Left forelimb (tissue), 1 donor: ENCODE measurements at regions not wholly inside any gene's neighbourhood (a gene's known extent, or its start where the extent isn't known, plus 50 kb on each side); places are given as distances from the start of the nearest gene placed in this dataset.
"Not testable (repeated sequence)": the region's sequence is repeated elsewhere in the genome, so short reads cannot be mapped to it uniquely, and the experiment has no call there.

ENCODE experiments used
- DNase-seq: peaks from one replicate; pipeline ENCODE4 v3.0.0-alpha.2; 2018; ENCODE audit warnings: low spot score

GRCh38 chr7:109460296-109460695 lies 890.6 kb downstream of the DNAJB9 start:
- no peak for DNase-seq

DNA sequence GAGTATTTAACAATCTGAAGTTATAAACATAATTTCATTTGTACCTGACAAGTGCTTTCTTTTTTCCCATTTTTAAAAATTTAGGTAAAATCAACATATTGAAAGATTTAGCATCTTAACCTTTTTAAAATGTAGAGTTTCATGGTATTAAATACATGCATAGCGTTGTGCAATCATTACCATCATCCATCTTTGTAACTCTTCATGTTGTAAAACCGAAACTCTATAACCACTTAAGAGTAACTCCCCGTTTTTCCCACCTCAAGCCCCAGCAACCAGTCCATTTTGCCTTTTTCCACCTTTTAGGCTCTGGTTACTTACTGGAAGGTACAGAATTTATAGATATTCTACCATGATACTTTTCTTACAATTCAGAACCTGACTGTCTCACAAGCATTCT lies 892.5 kb downstream of the DNAJB9 start:
- DNase-seq = no peak

DNA sequence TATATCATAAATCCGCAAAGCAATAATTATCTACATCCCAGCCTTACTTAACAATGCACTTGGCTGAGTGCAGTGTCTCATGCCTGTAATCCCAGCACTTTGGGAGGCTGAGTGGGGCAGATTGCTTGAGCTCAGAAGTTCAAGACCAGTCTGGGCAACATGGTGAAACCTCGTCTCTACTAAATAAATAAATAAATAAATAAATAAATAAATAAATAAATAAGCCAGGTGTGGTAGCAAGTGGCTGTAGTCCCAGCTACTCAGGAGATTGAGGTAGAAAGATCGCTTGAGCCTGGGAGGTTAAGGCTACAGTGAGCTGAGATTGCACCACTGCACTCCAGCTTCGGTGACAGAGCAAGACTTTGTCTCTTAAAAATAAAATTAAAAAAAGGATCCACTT lies 898.1 kb downstream of the DNAJB9 start:
- not testable (repeated sequence) for DNase-seq

- DNase-seq = no peak
These were observed 903.5 kb downstream of the DNAJB9 start for GRCh38 chr7:109473172-109473571.

DNA sequence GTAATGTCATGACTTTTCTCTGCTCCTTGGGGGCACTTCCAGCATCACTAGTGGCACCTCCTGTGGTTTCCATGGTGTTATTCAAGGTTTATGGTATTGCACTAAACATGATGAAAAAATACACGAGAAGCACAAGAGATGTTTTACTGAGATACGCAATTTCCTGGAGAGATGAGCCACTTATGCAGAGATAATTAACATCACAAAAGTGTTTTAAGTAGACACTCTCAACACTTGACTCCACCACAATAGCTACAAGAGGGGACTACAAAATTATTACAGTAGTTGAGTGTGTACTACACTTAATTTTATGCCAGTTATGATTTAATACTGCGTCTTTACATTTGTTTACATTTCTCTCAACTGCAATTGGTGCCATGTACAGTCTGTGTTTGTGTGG lies 906.7 kb downstream of the DNAJB9 start:
- no peak for DNase-seq

GRCh38 chr7:109479388-109479787 lies 909.7 kb downstream of the DNAJB9 start:
- no peak for DNase-seq

DNA sequence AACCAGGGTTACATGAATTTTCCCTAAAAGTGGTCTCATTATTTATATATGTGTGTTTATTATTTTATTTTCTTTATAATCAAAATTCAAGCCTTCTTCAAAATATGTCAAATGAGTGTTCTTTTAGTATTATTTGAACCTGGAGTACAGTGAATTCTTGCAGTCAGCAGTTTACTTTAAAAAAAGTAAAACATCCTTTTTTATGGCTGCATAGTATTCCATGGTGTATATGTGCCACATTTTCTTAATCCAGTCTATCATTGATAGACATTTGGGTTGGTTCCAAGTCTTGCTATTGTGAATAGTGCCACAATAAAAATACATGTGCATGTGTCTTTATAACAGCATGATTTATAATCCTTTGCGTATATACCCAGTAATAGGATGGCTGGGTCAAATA lies 920.9 kb downstream of the DNAJB9 start:
- not testable (repeated sequence) for DNase-seq

- DNase-seq = no peak
These were observed 927.4 kb downstream of the DNAJB9 start for GRCh38 chr7:109497053-109497452.

- no peak for DNase-seq
These were observed 928.5 kb downstream of the DNAJB9 start for GRCh38 chr7:109498131-109498530.

- no peak for DNase-seq
These were observed 933.7 kb downstream of the DNAJB9 start for GRCh38 chr7:109503421-109503820.

GRCh38 chr7:109522585-109522984 lies 952.9 kb downstream of the DNAJB9 start:
- no peak for DNase-seq

DNA sequence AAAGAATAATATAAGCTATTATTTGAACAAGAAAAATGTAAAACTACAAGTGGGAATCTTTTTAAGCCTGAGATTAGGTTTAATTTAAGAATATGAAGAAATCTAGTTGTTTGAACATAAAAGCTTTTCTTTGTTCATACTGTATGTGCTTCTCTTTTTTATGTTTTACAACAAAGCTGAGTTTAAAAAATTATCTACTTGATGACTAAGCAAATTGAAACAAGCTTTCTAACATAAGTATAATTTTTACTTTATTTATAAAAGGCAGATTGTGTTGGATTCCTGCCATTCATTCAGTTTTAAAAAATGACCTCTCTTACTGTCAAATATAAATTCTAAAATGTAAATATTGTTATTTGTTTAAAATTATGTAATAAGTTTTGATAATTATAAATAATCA lies 958.2 kb downstream of the DNAJB9 start:
- no peak for DNase-seq

DNA sequence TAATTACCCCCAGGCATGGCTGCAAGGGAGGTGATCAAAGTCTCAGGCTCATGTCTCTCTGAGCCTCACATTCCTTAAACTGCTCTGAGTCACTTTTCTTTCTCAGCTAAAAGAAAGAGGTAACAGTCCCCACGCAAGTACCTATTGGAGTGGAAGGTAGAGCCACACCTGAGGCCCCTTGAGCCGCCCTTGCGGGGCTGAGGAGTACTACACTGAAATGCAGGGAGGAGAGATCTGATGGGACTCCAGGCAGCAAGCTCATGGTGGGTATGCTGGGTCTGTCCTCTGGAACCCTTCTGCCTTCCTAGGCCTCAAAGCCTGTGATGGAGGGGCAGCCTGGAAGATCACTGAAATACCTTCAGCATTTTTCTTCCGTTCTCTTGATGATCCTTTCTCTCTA lies 960.0 kb downstream of the DNAJB9 start:
- no peak for DNase-seq

DNA sequence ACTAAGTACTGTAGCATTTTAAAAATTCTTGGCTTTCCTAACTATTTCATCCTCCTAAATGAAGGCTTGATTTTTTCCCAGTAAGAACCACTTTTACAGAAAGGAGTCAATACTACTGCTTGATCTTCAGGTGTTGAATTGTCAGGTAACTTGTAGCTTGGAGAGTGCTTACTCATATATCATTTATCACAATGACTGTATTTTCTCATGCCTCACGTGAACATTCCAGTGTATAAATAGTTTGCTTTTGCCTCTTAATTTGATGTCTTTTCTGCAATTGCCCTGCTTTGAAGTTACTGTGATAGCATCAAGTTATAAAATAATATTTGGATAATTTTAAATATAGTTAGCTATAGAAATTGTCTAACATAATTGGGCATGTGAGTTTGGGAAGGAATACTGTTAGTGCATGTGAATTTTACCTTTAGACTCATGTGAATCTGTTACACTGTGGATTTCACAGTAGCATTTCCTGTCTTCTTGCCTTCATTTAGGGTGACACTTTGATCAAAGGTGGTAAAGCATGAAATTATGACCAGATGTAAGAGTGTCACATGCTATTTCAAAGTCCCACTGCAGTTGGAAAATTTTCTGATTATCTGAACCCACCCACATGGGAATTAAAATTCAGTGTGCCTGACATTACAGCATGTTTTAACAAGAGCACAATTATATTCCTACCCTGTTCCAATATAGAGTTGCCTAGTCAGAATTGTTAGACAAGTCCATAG lies 962.8 kb downstream of the DNAJB9 start:
- no peak for DNase-seq

GRCh38 chr7:109545686-109546085 lies 976.0 kb downstream of the DNAJB9 start:
- DNase-seq = no peak

GRCh38 chr7:109549471-109550193 lies 980.0 kb downstream of the DNAJB9 start:
- no peak for DNase-seq

DNA sequence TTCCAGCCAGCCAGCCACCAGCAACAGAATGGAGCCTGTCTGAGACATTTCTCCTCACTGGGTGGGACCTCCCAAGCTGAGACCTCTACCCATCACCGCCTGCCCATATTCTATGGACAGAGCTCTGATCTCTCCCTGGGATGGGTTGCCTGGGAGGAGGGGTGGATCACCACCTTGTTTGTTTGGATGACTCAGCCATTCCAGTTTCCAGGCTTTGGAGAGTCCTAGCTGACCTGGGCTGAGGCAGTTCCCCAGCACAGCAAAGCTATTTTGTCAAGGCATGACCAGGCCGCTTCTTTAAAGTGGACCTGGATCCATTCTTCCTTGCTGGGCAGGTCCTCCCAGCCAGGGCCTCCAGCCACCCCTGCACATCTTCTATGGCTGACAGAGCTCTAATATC lies 982.3 kb downstream of the DNAJB9 start:
- DNase-seq = no peak

DNA sequence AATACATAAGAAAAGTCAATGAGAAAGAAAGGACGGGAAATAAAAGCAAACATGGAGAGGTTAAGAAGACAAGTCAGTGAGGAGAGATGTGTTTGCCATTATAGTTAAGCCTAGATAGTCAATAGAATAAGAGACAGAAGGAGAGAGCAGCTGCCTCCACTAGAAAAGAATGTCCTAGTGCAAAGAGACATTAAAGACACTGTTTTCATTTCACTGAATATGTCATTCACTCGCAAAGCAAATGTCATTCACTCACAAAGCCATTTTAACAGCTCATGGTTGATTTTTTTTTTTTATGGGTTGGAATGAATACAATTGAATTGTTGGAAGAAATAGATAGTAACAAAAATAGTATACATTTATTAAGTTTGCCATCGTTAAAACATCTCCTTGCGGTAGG lies 1007.6 kb downstream of the DNAJB9 start:
- DNase-seq = no peak

- no peak for DNase-seq
These were observed 1010.2 kb downstream of the DNAJB9 start for GRCh38 chr7:109579901-109580300.

- no peak for DNase-seq
These were observed 1012.5 kb downstream of the DNAJB9 start for GRCh38 chr7:109582211-109582610.

GRCh38 chr7:109596948-109597347 lies 1027.3 kb downstream of the DNAJB9 start:
- not testable (repeated sequence) for DNase-seq

- no peak for DNase-seq
These were observed 1042.0 kb downstream of the DNAJB9 start for GRCh38 chr7:109611656-109612055.

DNA sequence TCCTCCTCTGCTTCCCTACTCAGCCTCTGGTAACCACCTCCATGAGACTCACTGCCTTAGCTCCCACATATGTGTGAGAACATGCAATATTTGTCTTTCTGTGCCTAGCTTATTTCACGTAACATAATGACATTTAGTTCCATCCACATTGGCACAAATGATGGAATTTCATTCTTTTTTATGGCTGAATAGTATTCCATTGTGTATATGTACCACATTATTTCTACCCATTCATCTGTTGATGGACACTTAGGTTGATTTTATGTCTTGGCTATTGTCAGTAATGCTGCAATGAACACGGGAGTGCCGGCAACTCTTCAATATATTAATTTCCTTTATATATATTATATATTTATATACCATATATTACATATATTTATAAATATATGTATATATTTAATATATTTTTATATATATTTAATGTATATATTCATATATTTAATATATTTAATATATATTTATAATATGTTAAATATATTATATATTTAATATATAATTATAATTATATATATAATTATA lies 1046.9 kb downstream of the DNAJB9 start:
- DNase-seq = no peak
